Vagina (tissue), 2 donors: ENCODE measurements at regions not wholly inside any gene's neighbourhood (a gene's known extent, or its start where the extent isn't known, plus 50 kb on each side); places are given as distances from the start of the nearest gene placed in this dataset.

Experiments used
- CTCF ChIP-seq, 3 experiments: fragments of 450-650 bp in 2 of 3; fragments of 200-600 bp in 1 of 3; sonication (generic) in 1 of 3; IDR thresholded peaks; one replicate each; pipeline ENCODE4 v1.5.1; 2017 to 2019; ENCODE audit warnings: antibody characterized with exemption in 3 of 3, mild to moderate bottlenecking in 2 of 3, moderate library complexity in 2 of 3
- POLR2A ChIP-seq, 2 donors: fragments of 450-650 bp; IDR thresholded peaks; one replicate each; pipeline ENCODE4 v1.6.1; 2017; ENCODE audit warnings: antibody characterized with exemption in 2 of 2, mild to moderate bottlenecking in 2 of 2, moderate library complexity in 2 of 2
- POLR2AphosphoS5 ChIP-seq, 2 donors: sonication (generic); formaldehyde crosslinking; IDR thresholded peaks; one replicate each; pipeline ENCODE4 v1.9.0; 2017; ENCODE audit warnings: antibody characterized with exemption in 2 of 2, mild to moderate bottlenecking in 2 of 2, low read depth in 1 of 2; ENCODE audit not compliant: insufficient read depth in 1 of 2

DNA sequence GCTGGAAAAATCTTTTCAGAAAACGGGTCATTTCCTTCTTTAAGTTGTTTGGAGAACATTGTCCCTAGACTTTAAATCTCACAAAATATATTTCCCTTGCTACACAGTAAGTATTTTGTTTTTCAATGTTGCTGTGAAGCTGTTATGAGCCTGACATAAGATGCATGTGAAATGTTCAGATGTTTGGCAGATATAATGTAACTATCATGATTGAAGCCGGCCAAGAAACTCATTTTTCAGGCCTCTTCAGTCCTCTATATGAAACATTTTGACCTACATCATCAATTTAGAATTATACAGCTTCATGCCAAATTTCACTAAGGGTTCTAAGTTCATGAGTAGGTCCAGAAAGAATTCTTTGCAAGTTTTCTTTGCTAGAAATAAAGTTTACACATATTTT is 133.8 kb downstream of the JRKL start:
- TF ChIP-seq POLR2AphosphoS5 (IDR thresholded peaks at IDR 0.05; ENCODE audit: insufficient read depth in 1 of 2, low read depth in 1 of 2) (no peak), POLR2A (IDR thresholded peaks at IDR 0.05) (no peak), CTCF (IDR thresholded peaks at IDR 0.05) (no peak)
